Neural crest cell (in vitro differentiated cells): ENCODE measurements at regions not wholly inside any gene's neighbourhood (a gene's known extent, or its start where the extent isn't known, plus 50 kb on each side); places are given as distances from the start of the nearest gene placed in this dataset.

ENCODE experiments used
- DNase-seq: peaks from one replicate; pipeline ENCODE4 v3.0.0; 2021; ENCODE audit warnings: low read depth, mixed read lengths, low spot score
- H3K27ac Mint-ChIP-seq: one replicate; pipeline ENCODE4 v1.8.0; 2021; ENCODE audit warnings: mild to moderate bottlenecking, mixed read lengths; ENCODE audit not compliant: unreplicated experiment
- H3K27me3 Mint-ChIP-seq: 2 replicates; pipeline ENCODE4 v1.8.0; 2021; ENCODE audit warnings: low read depth, mild to moderate bottlenecking, mixed read lengths
- H3K36me3 Mint-ChIP-seq: 2 replicates; pipeline ENCODE4 v1.8.0; 2021; ENCODE audit warnings: low read depth, mild to moderate bottlenecking, mixed read lengths
- H3K4me1 Mint-ChIP-seq: 2 replicates; pipeline ENCODE4 v1.8.0; 2021; ENCODE audit warnings: mixed read lengths
- H3K4me3 Mint-ChIP-seq: one replicate; pipeline ENCODE4 v1.8.0; 2021; ENCODE audit warnings: mild to moderate bottlenecking, mixed read lengths
- H3K9me3 Mint-ChIP-seq: 2 replicates; pipeline ENCODE4 v1.8.0; 2021; ENCODE audit warnings: mixed read lengths
- TF ChIP-seq, protein P1 (sequence below): fragments of 200-600 bp; sonication (generic); conservative IDR thresholded peaks from 2 replicates; pipeline ENCODE4 v1.5.0; 2021; ENCODE audit warnings: antibody characterized with exemption, mild to moderate bottlenecking

DNA sequence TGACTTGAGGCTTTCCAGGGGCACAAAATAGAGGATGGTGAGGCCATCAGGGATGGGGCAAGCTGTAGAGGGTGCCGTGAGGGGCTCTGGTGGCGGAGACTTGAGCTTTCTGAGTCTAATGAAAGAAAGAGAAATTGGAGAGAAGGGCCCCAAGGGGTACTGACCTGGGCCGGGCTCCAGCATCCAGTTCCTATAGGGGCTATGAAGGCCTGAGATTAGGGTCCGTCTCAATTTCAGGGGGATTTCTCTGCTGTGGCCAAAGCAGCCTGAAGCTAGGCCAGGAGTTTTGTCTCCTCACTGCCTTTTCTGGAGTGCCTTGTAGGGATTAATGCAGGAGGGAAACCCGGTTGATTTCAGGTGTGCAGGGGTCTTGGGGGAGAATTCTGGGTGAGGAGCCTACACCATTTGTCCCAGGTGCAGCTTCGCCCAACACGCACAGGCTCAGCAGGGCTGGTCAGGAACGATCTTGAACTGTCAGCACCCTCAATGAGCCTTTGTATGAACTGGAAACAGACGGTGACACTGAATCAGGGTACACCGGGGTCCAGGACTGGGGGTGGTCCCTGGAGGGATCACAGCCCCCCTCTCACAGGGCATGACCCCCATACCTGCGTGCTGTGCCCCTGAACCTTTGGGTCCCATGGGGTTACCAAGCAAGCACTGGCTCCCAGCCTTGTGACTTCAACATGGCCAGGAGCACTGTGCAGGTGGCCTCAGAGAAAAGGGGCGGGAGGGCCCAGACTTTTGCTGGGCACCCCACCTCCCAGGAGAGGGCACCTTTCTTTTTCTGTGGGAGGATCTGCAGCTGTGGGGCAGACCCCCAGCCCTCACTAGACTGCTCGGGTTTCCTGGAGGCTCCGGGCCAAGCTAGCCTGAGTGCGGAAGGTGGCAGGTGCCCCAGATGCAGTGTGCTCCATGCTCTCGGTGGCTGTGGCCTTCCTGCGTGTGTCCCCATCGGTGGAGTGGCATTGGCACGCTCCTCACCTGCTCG, 122.9 kb upstream of the RET start:
- TF ChIP-seq, protein P1, sequence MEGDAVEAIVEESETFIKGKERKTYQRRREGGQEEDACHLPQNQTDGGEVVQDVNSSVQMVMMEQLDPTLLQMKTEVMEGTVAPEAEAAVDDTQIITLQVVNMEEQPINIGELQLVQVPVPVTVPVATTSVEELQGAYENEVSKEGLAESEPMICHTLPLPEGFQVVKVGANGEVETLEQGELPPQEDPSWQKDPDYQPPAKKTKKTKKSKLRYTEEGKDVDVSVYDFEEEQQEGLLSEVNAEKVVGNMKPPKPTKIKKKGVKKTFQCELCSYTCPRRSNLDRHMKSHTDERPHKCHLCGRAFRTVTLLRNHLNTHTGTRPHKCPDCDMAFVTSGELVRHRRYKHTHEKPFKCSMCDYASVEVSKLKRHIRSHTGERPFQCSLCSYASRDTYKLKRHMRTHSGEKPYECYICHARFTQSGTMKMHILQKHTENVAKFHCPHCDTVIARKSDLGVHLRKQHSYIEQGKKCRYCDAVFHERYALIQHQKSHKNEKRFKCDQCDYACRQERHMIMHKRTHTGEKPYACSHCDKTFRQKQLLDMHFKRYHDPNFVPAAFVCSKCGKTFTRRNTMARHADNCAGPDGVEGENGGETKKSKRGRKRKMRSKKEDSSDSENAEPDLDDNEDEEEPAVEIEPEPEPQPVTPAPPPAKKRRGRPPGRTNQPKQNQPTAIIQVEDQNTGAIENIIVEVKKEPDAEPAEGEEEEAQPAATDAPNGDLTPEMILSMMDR: no peak
- Mint-ChIP-seq H3K9me3 (no peaks in the 10 kb centered on the region), H3K36me3 (no peaks in the 10 kb centered on the region), H3K4me3 (no peak overlapping the region), H3K27ac (no peak overlapping the region), H3K4me1 (peaks cover 13% of the 10 kb centered on the region), H3K27me3 (peaks cover 26% of the 10 kb centered on the region)
- no peak for DNase-seq

DNA sequence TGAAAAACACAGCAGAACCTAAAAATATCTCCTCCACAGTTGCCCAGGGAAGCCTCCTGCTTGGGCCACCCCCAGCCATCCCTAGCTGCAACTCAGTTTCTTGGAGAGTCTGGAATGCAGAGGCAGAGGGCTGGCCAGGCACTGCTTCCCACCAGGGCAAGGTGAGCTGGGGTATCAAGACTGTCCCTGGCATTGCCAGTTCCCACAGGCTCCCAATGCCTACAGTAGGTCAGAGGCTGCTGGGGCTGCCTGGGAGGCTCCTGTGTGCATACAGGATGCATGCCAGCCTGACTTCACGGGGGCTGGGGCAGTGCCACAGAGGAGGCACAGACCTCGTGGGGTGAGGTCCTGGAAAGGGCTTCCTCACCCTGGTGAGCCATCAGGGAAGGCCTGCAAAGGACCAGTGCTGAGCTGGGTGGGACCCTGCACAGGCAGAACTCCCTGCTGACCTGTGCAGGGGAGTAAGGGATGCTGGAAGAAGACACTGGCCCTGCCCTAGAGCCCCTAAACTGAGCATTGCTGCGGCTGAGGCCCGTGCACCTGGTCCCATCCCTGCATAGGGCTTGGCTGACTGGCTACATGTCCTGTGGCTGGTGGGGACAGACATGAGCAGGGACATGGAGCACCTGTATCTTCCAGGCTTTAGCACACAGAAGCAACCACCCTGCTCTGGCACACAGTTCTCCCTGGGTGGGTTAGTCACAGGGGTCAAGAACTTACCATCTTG, 121.9 kb upstream of the RET start:
- Mint-ChIP-seq H3K27ac (no peak overlapping the region), H3K9me3 (no peaks in the 10 kb centered on the region), H3K27me3 (peaks cover 20% of the 10 kb centered on the region), H3K4me1 (peaks cover 13% of the 10 kb centered on the region), H3K36me3 (no peaks in the 10 kb centered on the region), H3K4me3 (no peak overlapping the region)
- DNase-seq: no peak
- TF ChIP-seq, protein P1: no peak

DNA sequence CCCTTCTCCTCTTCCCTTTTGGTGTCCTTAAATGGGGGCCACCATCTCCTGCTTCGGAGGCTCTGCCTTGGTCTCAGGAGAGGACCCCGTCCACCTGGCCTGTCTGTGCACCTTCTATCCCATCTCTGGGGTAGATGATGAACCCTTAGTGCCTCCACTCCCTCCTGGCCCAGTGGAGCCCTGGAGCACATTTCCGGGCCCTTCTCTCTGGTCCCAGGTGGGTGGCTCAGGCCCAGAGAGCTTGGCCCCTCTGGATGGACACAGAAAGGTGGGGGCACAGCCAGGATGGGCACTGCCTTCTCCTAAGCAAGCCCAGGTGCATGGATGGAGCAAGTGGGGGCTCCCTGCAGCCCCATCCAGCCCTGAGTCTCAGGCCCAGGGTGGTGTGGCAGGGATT, 121.4 kb upstream of the RET start:
- no peaks in the 10 kb centered on the region for H3K9me3 Mint-ChIP-seq
- DNase-seq: no peak
- no peaks in the 10 kb centered on the region for H3K36me3 Mint-ChIP-seq
- peaks cover 17% of the 10 kb centered on the region for H3K27me3 Mint-ChIP-seq
- H3K4me1 Mint-ChIP-seq: peaks cover 13% of the 10 kb centered on the region
- TF ChIP-seq, protein P1: no peak
- H3K27ac Mint-ChIP-seq: no peak overlapping the region
- H3K4me3 Mint-ChIP-seq: no peak overlapping the region

DNA sequence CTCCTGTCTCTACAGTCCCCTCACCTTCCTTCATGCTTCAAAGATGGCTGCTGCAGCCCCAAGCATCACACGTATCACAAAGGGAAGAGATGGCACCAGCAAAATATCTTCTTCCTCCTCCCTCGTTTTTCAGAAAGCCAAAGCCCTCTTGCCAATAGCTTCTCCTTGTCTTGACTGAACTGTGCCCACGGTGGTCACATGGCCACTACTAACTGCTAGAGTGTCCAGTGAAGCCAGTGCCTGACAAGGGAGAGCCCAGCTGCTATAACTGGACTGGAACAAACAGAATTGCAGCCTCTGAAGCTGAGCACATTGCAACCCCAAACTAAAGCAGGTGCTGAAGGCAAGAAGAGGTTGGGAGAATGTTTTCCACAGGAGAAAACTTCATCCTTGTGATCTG, 120.8 kb upstream of the RET start:
- DNase-seq: no peak
- no peaks in the 10 kb centered on the region for H3K36me3 Mint-ChIP-seq
- TF ChIP-seq, protein P1: no peak
- H3K27me3 Mint-ChIP-seq: peaks cover 13% of the 10 kb centered on the region
- H3K4me1 Mint-ChIP-seq: peaks cover 13% of the 10 kb centered on the region
- H3K4me3 Mint-ChIP-seq: no peak overlapping the region
- no peaks in the 10 kb centered on the region for H3K9me3 Mint-ChIP-seq
- no peak overlapping the region for H3K27ac Mint-ChIP-seq

DNA sequence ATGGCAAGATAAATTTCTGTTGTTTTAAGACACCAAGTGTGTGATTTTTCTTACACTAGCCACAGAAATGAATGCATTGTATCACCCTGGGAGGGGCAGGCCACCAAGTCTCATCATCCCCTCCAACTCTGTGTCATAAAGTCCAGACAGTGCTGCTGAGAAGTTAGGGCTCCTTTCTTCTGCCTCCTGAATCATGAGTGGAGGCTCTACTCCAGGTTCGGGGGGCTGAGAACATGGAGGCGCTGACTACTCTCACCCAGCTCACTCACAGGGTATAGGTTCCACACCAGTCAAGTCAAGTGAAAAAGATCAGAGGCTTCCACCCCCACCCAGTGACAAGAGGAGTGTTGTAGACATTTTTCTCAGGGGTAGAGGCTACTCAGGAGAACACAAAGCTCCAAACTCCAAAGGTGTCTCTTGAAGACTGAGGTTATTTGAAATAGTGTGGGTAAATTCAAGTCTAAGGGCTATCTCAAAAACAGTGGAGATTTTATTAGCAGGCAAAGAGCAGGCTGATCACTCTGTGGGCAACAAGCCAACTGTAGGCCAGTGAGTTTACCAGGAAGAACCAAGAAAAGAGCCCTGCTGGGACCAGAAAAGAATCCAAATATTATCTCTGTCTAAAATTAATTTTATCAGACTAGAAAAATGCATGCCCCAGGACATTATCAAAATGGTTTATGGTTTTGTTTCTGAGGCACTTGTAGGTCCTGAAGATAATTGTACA, 118.6 kb upstream of the RET start:
- H3K9me3 Mint-ChIP-seq: no peaks in the 10 kb centered on the region
- TF ChIP-seq, protein P1: no peak
- no peaks in the 10 kb centered on the region for H3K27me3 Mint-ChIP-seq
- H3K36me3 Mint-ChIP-seq: no peaks in the 10 kb centered on the region
- no peak for DNase-seq
- H3K4me3 Mint-ChIP-seq: no peak overlapping the region
- H3K27ac Mint-ChIP-seq: no peak overlapping the region
- no peaks in the 10 kb centered on the region for H3K4me1 Mint-ChIP-seq
